NOMO-1 (cell line): ENCODE measurements at regions not wholly inside any gene's neighbourhood (a gene's known extent, or its start where the extent isn't known, plus 50 kb on each side); places are given as distances from the start of the nearest gene placed in this dataset.

ENCODE experiments used
- DNase-seq, 2 experiments: peaks; one replicate each; lab custom pipeline; 2025; ENCODE audit not compliant: unreplicated experiment in 2 of 2; lab: John Stamatoyannopoulos, UW

DNA sequence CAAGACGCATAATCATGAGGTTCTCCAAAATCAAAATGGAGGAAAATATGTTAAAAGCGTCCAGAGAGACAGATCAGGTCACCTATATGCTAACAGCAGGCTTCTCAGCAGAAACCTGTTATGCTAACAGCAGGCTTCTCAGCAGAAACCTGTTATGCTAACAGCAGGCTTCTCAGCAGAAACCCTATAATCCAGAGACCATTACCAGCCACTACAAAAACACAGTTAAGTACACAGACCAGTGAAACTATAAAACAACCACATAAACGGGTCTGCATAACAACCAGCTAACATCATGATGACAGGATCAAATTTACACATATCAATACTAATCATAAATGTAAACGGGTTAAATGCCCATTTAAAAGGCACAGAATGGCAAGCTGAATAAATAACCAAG lies 1548.4 kb upstream of the TMEFF2 start:
- no peak for DNase-seq

DNA sequence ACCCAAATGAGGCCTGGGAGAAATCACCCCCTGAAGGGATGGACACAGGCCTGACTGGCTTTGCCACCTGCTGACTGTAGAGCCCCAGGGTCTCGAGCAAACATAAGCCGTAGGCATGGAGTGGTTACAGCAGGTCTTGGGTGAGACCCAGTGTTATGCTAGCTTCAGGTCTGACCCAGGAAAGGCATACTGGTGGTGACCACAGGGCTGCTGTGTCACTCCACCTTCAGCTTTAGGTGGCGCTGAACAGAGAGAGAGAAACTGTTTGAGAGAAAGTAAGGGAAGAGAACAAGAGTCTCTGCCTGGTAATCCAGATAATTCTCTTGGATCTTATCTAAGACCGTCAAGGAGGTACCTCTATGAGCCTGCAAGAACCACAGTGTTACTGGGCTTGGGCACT lies 1544.2 kb upstream of the TMEFF2 start:
- no peak for DNase-seq

DNA sequence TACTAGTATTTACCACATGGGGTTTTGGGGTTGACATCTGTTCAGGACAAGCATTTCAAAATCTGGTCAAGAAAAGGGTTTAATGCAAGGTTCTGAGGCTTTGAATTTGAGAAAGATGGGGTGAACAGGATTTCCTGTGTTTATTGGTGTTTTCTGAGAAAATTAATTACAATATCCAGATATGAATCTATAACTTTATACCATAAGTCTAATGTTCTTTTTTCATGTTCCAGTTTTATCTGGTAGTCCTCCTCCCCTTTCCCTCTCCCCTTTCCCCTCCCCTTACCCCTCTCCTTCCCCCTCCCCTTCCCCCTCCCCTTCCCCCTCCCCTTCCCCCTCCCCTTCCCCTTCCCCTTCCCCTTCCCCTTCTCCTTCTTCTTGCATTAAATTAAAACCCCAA lies 1518.2 kb upstream of the TMEFF2 start:
- no peak for DNase-seq

DNA sequence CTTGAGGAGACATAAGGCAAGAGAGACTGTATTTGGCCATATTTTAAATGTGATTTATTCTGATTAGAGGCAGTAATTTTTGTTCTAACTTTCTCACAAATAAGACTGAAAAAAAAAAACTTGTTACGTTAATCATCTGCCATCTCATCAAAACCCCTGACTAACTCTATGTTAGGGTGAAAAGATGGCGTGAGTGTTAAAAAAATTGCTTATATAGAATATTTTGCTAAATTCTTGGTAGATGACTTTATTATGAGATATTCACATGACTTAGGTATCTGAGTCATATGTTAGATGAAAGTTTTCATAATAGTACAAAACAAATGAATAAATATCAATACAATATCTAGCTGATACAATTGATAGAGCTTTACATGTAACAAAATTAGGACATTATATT lies 1508.7 kb upstream of the TMEFF2 start:
- no peak for DNase-seq

DNA sequence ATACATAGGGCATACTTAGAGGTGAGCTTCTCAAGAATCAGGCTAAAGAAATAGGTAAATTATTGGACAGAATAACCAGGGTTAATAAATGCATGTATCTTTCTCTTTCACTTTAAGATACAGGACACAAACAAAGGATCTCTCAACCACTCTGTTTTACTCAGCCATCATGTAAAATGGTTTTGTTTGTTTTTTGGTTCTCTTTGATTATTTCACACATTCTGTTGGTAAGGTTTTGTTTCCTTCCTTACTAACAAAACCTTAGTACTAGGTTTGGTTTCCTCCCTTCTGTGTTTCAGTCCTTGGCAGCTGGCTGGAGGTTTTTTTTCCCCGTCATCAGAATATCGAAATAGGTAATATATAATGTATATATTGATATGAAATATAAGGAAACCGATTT lies 1506.8 kb upstream of the TMEFF2 start:
- DNase-seq = no peak

DNA sequence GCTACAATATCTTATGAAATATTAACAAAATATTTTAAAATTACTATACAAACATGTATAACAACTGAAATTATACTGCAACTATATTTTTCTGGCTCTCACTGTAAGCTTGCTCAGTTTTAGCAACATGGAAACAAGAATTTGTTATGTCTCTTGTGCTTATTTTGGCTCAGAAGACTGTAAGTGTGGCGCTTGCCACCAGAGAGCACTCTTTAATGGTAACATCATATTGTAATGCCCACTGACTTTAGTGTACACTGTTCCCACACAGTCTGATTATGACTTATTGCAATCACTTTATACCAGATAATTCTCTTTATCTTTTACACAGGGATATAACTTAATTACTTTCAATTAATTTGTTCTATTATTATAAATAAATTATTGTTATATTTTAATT lies 1500.6 kb upstream of the TMEFF2 start:
- DNase-seq = no peak

DNA sequence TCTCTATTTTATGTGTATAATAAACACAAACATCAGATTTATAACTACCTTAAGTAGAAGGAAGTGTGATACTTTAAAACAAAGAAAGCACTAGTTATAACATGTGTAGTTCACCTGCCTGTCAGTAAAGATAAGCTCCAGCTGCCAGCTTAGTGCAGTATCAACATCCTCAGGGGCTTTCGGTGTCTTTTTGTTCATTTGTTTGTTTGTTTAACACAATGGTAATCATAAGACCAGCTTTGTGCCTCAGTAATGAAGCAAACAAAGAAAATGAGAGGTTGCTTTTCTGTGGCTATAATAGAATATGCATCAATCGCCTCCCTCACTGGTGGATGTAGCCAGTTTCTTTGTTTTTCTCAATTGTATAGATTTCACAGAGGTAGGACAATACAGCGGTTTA lies 1499.0 kb upstream of the TMEFF2 start:
- no peak for DNase-seq

DNA sequence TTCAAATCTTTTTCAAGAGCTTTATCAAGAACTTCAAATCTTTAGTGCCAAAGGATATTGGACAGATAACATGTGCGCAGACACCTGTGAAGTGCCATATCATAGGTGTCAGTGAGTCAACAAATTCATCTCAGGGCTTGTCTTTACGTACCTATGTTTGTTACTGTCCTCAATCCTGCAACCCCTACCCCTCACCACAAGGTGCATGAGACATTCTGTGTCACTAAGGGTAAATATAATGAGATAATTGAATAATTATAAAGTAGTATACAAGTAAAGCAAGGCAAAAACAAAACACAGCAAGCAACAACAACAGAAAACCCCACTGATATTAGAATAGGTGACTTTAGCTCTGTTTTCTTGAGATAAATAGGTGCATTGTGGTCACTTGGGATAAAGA lies 1495.8 kb upstream of the TMEFF2 start:
- DNase-seq = no peak

DNA sequence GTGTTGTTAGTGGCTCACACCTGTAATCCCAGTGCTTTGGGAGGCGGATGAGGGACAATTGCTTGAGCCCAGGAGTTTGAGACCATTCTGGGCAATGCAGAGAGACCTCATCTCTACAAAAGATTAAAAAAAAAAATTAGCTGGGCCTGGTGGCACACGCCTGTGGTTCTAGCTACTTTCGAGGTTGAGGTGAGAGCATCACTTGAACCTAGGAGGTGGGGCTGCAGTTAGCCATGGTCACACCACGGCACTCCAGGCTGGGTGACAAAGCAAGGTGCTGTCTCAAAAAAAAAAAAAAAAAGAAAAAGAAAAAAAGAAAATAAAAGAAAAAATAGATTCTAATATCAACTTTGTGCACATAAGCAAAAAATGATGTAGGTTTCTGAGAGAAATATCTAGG lies 1492.5 kb upstream of the TMEFF2 start:
- no peak for DNase-seq

DNA sequence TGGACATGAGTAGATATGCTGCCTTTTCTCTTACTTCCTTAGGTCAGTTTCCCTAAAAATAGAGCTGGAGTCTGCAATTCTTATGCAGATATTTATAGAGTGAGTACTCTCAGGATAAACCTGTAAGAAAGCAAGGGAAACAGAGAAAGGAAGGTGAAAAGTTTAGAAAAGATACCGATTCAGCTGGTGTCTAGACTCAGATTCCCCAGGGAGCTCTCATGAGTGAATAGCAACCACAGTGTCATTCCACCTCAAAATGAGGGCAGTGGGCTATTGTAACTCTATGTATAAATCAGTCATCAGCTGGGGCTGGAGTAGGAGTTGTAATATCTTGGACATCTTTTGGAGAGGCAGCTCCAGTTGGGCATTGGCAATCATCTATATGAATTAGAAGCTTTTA lies 1485.1 kb upstream of the TMEFF2 start:
- no peak for DNase-seq

DNA sequence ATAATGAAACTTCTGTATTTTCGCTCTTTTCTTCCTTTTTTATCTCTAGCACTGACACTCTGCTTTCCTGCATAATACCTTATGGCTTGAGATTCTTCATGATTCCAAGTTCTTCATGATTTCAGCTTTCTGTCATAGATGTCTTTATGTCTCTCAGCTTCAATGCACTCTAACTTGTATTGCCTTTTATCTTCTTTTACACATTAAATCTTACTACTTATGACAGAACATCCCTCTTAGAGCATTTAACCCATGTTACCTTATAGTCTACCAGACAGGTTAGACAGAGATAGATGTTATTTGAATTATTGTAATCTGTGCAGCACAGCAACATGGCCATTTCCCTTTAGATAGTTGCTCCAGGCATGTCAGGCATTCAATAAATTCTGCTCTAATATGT lies 1475.7 kb upstream of the TMEFF2 start:
- no peak for DNase-seq

DNA sequence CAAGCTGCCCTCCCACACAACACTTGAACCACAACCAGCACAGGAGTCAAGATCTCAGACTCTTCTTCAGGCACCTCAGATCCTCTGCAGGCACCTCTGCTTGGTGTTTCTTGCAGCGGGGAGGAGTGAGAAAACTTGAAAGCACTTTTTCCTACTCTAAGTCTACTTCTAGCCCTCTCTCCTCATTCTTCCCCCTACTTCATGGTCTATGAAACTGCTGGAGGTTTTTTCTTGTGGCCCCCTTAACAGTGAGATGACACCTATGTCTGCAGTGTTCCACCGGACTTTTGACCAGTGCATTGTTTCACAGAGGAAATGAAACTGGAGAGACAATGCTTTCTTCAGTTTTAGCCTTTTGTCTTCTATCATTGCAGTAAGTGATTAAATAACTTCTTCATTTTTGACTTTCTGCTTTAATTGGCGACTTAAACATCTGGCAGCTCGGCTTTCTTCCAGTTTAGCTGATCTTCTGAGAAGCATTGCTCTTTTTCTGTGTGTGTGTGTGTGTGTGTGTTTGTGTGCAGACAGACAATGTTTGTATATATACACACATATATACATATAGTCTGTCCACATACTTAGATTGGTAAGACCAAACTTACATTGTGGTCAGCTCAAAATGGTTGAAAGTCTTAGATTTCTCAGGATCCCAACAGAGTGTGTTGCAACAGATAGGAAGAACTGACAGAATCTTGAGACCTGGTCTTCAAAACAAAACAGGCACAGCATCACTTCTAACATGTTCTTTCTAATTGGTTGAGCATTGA lies 1474.0 kb upstream of the TMEFF2 start:
- peak; percentile 1 to 44 for DNase-seq

DNA sequence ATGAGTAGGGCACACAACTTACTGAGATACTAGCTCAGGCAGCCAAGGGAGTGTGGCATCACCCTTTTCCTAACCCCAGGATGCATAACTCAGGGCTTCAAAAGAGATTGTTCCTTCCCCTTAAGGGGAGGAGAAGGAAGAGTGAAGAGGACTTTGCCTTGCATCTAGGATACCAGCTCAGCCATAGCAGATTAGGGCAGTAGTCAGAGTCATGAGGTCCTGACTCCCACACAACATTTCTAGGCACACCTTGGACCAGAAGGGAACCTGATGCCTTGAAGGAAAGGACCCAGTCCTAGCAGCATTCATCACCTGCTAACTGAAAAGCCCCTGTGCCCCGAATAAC lies 1433.2 kb upstream of the TMEFF2 start:
- DNase-seq = no peak

DNA sequence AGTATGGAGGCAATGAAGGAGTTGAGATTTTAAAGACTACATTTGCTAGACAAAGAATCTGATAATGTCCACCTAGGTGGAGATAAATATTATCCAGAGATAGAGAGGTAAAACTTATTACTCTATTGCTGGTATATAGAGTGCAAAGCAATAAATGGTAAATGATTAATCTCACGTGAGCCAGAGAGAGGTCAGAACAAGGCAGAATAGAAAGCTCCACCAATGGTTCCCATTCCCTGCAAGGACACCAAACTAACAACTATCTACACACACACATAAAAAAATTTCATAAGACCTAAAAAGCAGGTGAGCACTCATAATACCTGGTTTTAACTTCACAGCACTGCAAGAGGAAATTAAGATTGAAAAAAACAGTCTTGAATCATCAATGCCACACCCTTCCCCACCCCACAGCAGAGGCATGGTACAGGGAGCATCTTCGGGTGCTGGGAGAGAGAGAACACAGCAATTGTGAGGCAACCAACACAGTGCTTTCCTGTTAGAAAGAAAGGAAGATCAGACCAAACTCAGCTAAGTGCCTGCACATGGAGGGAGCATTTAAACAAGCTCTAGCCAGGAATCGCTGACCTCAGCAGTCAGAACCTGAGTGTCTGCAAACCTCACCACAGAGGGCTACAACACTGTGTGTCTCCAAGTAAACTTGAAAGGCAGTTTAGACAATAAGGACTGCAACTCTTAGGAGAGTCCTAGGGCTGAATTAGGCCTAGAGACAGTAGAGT lies 1432.6 kb upstream of the TMEFF2 start:
- DNase-seq = no peak

DNA sequence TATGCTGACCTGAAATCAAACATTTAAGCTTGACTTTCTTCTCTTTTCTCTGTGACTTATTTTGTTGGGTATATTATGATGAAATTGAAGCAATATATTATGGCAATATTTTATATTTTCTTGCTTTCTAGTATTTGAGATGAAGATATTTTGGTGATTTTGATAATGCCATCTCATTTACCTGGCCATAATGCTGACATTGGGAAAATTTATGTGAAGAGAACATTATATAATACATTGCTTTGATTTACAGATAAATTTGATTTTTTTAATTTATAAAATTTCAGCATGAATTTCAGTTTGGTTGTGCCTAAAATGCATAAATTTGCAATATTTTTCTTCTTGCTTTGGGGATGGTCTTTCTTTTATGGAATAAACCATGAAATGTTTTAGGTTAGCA lies 1413.7 kb upstream of the TMEFF2 start:
- DNase-seq = no peak

DNA sequence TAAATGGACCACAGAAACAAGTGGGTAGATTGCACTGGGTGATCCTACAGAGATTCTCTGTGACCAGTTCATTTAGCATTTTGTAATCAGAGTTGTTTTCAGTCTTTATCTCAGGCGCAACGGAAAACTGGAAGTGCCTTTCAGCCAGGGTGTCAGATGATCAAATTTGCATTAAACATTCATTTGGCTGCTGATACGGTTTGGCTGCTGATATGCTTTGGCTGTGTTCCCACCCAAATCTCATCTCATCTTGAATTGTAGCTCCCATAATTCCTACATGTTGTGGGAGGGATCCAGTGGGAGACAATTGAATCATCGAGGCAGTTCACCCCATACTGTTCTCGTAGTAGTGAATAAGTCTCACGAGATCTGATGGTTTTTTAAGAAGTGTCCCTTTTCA lies 1396.1 kb upstream of the TMEFF2 start:
- DNase-seq = no peak

DNA sequence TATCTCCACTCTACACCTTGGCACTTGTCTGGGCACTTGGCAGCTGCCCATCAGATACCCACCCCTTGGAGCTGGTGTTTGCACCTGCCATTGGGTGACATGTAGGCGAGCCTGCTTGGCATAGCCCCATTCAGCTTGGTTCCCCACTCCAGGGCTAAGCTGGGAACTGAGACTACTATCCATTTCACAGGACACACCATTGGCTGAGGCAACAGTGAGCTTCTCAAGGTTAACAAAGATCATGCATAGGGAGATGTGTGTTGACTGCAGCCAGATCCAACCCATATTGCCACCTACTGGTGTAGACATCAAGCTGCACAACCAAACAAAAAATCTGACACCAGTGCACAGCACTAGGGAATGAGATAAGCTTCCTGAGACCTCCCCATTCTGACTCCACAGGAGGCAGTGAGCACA lies 1389.8 kb upstream of the TMEFF2 start:
- peak in 1 of 2 experiments; percentile 8 for DNase-seq

DNA sequence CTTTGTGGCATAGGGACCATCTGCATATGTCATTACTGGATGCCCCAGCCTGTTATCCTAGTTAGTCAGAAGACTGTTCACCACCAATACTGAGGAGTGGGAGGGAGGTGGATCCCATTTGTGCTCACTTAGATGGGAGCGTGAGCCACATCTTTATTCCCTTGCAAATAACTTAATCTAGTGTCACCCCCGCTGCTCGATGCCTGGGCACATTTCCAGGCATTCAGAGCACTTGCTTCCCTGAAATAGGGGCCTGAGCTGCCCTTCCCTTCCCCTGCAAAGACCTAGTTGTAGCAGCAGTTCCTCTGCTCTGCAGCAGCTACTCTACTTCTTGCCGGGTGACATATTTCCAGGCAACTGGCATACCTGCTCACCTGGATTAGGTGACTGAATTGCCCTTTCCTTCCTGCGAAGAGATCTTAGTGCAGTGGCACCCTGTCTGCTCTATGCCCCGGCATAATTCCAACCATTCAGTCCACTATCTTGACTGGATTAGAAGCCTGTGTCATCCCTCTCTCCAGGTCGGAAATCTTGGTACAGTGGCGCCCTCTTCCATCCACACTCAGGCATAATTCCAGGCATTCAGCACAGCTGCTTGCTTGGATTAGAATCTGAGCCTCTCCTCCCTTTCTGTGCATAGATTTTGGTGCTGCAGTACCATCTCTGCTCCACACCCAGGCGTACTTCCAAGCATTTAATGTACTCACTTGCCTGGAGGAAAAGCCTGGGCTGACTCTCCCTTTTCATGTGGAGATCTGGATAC lies 1389.1 kb upstream of the TMEFF2 start:
- DNase-seq = no peak

DNA sequence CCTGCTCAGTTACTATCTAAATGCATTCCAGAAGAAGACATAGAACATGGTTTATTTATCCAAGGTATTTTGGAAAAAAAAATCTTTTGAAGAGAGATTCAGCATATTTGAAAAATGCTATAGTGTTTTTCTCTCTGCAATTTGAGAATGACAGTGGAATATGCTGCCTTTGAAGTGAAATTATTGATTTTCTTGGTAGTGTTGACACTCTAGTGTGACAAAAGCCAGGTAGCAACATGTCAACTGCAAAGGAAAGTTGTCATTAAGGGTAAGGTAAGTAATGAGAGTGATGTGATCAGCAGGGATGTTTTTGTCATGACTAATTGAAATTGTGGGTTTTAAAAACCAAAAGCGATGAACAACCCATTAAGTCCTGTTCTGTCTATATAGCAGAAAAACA lies 1387.1 kb upstream of the TMEFF2 start:
- no peak for DNase-seq

DNA sequence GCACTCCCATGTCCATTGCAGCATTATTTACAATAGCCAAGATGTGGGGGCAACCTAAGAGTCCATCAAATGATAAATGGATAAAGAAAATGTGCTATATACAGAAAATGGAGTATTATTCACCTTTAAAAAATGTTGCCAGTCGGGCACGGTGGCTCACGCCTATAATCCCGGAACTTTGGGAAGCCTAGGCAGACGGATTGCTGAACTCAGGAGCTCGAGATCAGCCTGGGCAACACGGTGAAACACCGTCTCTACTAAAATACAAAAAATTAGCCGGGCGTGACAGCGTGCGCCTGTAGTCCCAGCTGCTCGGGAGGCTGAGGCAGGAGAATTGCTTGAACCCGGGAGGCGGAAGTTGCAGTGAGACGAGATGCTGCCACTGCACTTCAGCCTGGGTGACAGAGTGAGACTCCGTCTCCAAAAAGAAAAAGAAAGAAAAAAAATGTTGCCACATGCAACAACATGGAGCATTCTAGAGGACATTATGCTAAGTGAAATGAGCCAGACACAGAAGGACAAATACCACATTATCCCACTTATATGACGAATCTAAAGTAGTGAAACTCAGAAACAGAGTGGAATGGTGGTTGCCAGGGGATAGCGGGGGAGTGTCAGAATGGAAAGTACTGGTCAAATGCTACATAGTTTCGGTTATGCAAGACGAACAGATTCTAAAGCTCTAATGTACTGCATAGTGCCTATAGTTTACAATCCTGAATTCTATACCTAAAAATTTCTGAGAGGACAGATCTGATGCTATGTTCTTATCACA lies 1385.6 kb upstream of the TMEFF2 start:
- DNase-seq = no peak

DNA sequence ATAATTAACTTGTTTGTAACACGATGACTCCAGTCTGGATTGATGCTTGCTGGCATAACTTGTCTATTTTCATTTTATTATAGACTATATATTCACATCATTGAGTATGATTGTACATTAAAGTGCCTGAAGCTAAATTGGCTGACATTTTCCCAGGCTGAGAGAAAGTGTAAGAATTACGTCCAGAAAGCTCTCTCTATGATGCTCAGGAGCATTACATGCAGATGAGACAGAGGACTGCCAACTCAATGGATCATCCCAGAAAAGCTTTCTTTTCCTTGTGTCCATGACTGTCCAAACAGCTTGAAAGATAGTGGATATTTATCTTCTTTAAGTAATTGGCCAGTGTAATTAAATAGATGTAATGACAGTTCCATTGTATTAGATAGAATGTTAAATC lies 1372.2 kb upstream of the TMEFF2 start:
- no peak for DNase-seq
